ENCODE measurements at regions not wholly inside any gene's neighbourhood (a gene's known extent, or its start where the extent isn't known, plus 50 kb on each side); places are given as distances from the start of the nearest gene placed in this dataset.

DNA sequence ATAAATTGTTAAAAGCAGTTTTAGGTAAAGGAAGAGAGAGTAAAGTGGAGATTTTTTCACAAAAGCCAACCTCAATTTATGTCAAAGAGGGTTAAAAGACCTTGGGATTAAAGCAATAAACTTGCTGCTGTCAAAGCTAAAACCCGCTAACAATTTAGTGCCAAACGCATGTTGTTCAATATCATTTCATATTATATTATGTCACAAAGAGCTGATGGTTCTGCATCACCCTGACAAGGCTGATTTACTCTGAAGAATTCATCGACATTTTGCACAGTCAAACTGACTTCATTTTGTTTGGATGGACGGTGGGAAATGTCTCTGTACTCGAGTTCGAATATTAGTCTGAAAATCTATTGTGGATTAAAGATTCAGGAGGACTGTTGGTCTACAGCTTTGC is 315.8 kb upstream of the TSHZ3 start:
- Histone ChIP-seq H3K27ac (ENCODE audit: low read depth in 1 of 2, low read length in 1 of 2) (no peak overlapping the region), H3K9ac (ENCODE audit: insufficient read depth in 1 of 2, low read length in 2 of 2) (no peak overlapping the region), H3K4me3 (no peak overlapping the region), H3K9me3 (ENCODE audit: control insufficient read depth in 4 of 4, insufficient read depth in 3 of 4, low read length in 3 of 4) (no peaks in the 10 kb centered on the region), H3K36me3 (ENCODE audit: control insufficient read depth in 4 of 4, insufficient read depth in 4 of 4, low read length in 4 of 4) (no peaks in the 10 kb centered on the region), H3K4me1 (ENCODE audit: control insufficient read depth in 5 of 5, insufficient read depth in 5 of 5, low read length in 5 of 5) (peaks cover 0 to 1% (median 0%) of the 10 kb centered on the region in 5 donors), H3K27me3 (ENCODE audit: control insufficient read depth in 3 of 3, insufficient read depth in 3 of 3, low read length in 2 of 3) (no peaks in the 10 kb centered on the region)
- DNase-seq (no peak), ATAC-seq (ENCODE audit: insufficient read depth, low FRiP score) (no peak)
- TF ChIP-seq, protein P1, sequence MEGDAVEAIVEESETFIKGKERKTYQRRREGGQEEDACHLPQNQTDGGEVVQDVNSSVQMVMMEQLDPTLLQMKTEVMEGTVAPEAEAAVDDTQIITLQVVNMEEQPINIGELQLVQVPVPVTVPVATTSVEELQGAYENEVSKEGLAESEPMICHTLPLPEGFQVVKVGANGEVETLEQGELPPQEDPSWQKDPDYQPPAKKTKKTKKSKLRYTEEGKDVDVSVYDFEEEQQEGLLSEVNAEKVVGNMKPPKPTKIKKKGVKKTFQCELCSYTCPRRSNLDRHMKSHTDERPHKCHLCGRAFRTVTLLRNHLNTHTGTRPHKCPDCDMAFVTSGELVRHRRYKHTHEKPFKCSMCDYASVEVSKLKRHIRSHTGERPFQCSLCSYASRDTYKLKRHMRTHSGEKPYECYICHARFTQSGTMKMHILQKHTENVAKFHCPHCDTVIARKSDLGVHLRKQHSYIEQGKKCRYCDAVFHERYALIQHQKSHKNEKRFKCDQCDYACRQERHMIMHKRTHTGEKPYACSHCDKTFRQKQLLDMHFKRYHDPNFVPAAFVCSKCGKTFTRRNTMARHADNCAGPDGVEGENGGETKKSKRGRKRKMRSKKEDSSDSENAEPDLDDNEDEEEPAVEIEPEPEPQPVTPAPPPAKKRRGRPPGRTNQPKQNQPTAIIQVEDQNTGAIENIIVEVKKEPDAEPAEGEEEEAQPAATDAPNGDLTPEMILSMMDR (IDR thresholded peaks at IDR 0.05; ENCODE audit: control extremely low read depth, extremely low read depth): no peak
- WGBS, 2 donors: 92% methylated on average over 6 of the region's 6 CpGs

DNA sequence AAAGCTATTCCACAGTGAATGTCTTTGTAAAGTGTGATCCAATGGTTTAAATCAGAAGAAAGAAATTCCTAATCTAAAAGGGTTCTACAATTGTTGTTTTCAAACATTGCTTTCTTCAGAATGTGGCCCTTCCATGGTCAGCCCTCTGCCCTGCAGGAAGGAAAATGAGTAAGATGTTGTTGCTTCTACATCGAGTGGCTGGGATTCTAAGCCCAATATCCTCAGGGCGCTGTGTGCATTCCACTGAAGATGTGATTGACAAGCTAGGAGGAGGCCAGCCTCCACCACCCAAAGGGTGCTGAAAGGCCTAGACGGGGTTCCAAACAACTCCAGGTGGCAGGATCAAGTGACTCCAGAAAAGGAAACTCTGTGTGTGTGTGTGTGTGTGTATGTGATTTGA is 316.9 kb upstream of the TSHZ3 start:
- Histone ChIP-seq H3K27me3 (ENCODE audit: control insufficient read depth in 3 of 3, insufficient read depth in 3 of 3, low read length in 2 of 3) (no peaks in the 10 kb centered on the region), H3K4me3 (no peak overlapping the region), H3K36me3 (ENCODE audit: control insufficient read depth in 4 of 4, insufficient read depth in 4 of 4, low read length in 4 of 4) (no peaks in the 10 kb centered on the region), H3K9ac (ENCODE audit: insufficient read depth in 1 of 2, low read length in 2 of 2) (no peak overlapping the region), H3K4me1 (ENCODE audit: control insufficient read depth in 5 of 5, insufficient read depth in 5 of 5, low read length in 5 of 5) (peaks cover 0 to 1% (median 0%) of the 10 kb centered on the region in 5 donors), H3K9me3 (ENCODE audit: control insufficient read depth in 4 of 4, insufficient read depth in 3 of 4, low read length in 3 of 4) (no peaks in the 10 kb centered on the region), H3K27ac (ENCODE audit: low read depth in 1 of 2, low read length in 1 of 2) (no peak overlapping the region)
- 55 to 61% methylated on average over 3 of the region's 3 CpGs for WGBS, 2 donors
- DNase-seq: no peak
- TF ChIP-seq, protein P1 (IDR thresholded peaks at IDR 0.05; ENCODE audit: control extremely low read depth, extremely low read depth): no peak
- no peak for ATAC-seq (ENCODE audit: insufficient read depth, low FRiP score)

DNA sequence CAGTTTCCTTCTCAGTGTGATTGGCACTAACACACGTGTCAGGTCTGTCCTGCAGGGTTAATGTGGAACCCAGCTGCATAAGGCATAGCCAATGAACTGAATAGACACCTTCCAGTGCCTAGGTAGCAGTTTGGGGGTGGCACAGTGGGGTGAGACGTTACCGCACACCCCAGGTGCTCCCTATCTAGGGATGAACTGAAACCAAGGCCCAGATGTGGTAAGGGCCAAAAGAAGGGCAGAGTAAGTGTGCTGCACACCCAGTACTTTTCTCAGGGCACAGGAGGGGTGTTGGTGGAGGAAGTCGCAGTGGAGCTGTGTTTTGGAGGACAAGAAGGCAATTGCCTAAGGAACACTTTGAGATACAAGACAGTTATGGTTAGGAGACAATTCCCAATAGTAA is 317.9 kb upstream of the TSHZ3 start:
- no peak for DNase-seq
- Histone ChIP-seq H3K9ac (ENCODE audit: insufficient read depth in 1 of 2, low read length in 2 of 2) (no peak overlapping the region), H3K4me3 (no peak overlapping the region), H3K4me1 (ENCODE audit: control insufficient read depth in 5 of 5, insufficient read depth in 5 of 5, low read length in 5 of 5) (peaks cover 0 to 6% (median 0%) of the 10 kb centered on the region in 5 donors), H3K27me3 (ENCODE audit: control insufficient read depth in 3 of 3, insufficient read depth in 3 of 3, low read length in 2 of 3) (no peaks in the 10 kb centered on the region), H3K9me3 (ENCODE audit: control insufficient read depth in 4 of 4, insufficient read depth in 3 of 4, low read length in 3 of 4) (no peaks in the 10 kb centered on the region), H3K27ac (ENCODE audit: low read depth in 1 of 2, low read length in 1 of 2) (no peak overlapping the region), H3K36me3 (ENCODE audit: control insufficient read depth in 4 of 4, insufficient read depth in 4 of 4, low read length in 4 of 4) (no peaks in the 10 kb centered on the region)
- no peak for ATAC-seq (ENCODE audit: insufficient read depth, low FRiP score)
- 87 to 89% methylated on average over 4 of the region's 4 CpGs for WGBS, 2 donors
- TF ChIP-seq, protein P1 (IDR thresholded peaks at IDR 0.05; ENCODE audit: control extremely low read depth, extremely low read depth): no peak

DNA sequence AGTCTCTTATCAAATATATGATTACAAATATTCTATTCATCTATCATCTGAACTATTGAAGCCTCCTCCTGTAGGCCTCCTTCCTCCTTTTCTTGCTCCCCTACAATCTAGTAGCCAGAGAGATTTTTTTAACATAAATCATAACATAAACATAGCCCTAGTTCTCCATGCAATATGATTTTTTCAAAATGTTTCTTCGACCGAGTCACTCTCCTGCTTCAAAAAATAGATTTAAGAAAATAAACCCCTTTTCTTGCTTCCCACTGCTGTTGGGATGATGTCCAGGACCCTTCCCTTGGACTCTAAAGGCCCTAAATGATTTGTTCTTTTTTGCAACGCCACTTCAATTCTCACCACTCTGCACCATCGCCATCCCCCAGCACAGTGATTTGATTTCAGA is 319.7 kb upstream of the TSHZ3 start:
- no peak overlapping the region for H3K4me3 ChIP-seq
- H3K9me3 ChIP-seq (ENCODE audit: control insufficient read depth in 4 of 4, insufficient read depth in 3 of 4, low read length in 3 of 4): no peaks in the 10 kb centered on the region
- 89 to 90% methylated on average over 4 of the region's 4 CpGs for WGBS, 2 donors
- no peaks in the 10 kb centered on the region for H3K36me3 ChIP-seq (ENCODE audit: control insufficient read depth in 4 of 4, insufficient read depth in 4 of 4, low read length in 4 of 4)
- H3K27me3 ChIP-seq (ENCODE audit: control insufficient read depth in 3 of 3, insufficient read depth in 3 of 3, low read length in 2 of 3): peaks cover 0 to 2% (median 0%) of the 10 kb centered on the region in 3 donors
- no peak overlapping the region for H3K27ac ChIP-seq (ENCODE audit: low read depth in 1 of 2, low read length in 1 of 2)
- peaks cover 0 to 6% (median 0%) of the 10 kb centered on the region in 5 donors for H3K4me1 ChIP-seq (ENCODE audit: control insufficient read depth in 5 of 5, insufficient read depth in 5 of 5, low read length in 5 of 5)
- H3K9ac ChIP-seq (ENCODE audit: insufficient read depth in 1 of 2, low read length in 2 of 2): no peak overlapping the region
- DNase-seq (no peak), ATAC-seq (ENCODE audit: insufficient read depth, low FRiP score) (no peak)
- TF ChIP-seq, protein P1 (IDR thresholded peaks at IDR 0.05; ENCODE audit: control extremely low read depth, extremely low read depth): no peak

All from lung (tissue), 11 donors.